ENCODE measurements at regions not wholly inside any gene's neighbourhood (a gene's known extent, or its start where the extent isn't known, plus 50 kb on each side); places are given as distances from the start of the nearest gene placed in this dataset.

DNA sequence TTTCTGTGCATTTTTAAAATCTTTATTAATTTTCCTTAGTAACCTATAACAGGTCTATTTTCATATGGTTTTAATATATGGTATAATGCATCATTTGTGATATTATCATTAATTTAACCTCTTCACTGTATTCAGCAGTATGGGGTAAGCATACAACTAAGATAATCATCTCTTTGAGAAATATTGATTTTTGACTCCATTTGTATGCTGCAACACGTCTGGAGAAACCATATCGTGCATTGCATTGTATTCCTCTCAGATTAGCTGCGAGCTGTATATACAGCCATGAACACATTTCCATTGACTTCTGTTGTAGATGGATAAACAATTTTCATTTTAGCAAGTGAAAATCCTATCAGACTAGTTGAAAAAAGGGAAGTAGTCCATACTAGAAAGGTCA lies 2275.8 kb upstream of the PCDH20 start:
- TF ChIP-seq, protein P1, sequence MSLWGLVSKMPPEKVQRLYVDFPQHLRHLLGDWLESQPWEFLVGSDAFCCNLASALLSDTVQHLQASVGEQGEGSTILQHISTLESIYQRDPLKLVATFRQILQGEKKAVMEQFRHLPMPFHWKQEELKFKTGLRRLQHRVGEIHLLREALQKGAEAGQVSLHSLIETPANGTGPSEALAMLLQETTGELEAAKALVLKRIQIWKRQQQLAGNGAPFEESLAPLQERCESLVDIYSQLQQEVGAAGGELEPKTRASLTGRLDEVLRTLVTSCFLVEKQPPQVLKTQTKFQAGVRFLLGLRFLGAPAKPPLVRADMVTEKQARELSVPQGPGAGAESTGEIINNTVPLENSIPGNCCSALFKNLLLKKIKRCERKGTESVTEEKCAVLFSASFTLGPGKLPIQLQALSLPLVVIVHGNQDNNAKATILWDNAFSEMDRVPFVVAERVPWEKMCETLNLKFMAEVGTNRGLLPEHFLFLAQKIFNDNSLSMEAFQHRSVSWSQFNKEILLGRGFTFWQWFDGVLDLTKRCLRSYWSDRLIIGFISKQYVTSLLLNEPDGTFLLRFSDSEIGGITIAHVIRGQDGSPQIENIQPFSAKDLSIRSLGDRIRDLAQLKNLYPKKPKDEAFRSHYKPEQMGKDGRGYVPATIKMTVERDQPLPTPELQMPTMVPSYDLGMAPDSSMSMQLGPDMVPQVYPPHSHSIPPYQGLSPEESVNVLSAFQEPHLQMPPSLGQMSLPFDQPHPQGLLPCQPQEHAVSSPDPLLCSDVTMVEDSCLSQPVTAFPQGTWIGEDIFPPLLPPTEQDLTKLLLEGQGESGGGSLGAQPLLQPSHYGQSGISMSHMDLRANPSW (CRISPR knock-in tag; conservative IDR thresholded peaks at IDR 0.05; ENCODE audit: low read depth) = no peak
- TF ChIP-seq ZNF219 (CRISPR knock-in tag; IDR thresholded peaks at IDR 0.05; ENCODE audit: borderline replicate concordance) (no peak), NR3C1 (CRISPR knock-in tag; conservative IDR thresholded peaks at IDR 0.05; ENCODE audit: low read depth) (no peak), KAT7 (CRISPR knock-in tag; IDR thresholded peaks at IDR 0.05; ENCODE audit: borderline replicate concordance) (no peak), ZNF396 (CRISPR knock-in tag; IDR thresholded peaks at IDR 0.05; ENCODE audit: borderline replicate concordance) (no peak), RORB (CRISPR knock-in tag; IDR thresholded peaks at IDR 0.05) (no peak), TEAD4 (CRISPR knock-in tag; IDR thresholded peaks at IDR 0.05) (no peak), CREM (CRISPR knock-in tag; IDR thresholded peaks at IDR 0.05) (no peak), ETV6 (CRISPR knock-in tag; IDR thresholded peaks at IDR 0.05) (no peak), JAZF1 (CRISPR knock-in tag; IDR thresholded peaks at IDR 0.05) (no peak), NFE2L1 (CRISPR knock-in tag; IDR thresholded peaks at IDR 0.05) (no peak), SMAD3 (CRISPR knock-in tag; IDR thresholded peaks at IDR 0.05; ENCODE audit: borderline replicate concordance) (no peak), FOXJ3 (CRISPR knock-in tag; IDR thresholded peaks at IDR 0.05; ENCODE audit: borderline replicate concordance) (no peak), IRF2 (CRISPR knock-in tag; IDR thresholded peaks at IDR 0.05; ENCODE audit: borderline replicate concordance, low read depth) (no peak), ZNF232 (CRISPR knock-in tag; IDR thresholded peaks at IDR 0.05) (no peak)
- TF ChIP-seq, protein P2, sequence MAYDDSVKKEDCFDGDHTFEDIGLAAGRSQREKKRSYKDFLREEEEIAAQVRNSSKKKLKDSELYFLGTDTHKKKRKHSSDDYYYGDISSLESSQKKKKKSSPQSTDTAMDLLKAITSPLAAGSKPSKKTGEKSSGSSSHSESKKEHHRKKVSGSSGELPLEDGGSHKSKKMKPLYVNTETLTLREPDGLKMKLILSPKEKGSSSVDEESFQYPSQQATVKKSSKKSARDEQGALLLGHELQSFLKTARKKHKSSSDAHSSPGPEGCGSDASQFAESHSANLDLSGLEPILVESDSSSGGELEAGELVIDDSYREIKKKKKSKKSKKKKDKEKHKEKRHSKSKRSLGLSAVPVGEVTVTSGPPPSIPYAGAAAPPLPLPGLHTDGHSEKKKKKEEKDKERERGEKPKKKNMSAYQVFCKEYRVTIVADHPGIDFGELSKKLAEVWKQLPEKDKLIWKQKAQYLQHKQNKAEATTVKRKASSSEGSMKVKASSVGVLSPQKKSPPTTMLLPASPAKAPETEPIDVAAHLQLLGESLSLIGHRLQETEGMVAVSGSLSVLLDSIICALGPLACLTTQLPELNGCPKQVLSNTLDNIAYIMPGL (CRISPR knock-in tag; IDR thresholded peaks at IDR 0.05) = no peak
- TF ChIP-seq, protein P3, sequence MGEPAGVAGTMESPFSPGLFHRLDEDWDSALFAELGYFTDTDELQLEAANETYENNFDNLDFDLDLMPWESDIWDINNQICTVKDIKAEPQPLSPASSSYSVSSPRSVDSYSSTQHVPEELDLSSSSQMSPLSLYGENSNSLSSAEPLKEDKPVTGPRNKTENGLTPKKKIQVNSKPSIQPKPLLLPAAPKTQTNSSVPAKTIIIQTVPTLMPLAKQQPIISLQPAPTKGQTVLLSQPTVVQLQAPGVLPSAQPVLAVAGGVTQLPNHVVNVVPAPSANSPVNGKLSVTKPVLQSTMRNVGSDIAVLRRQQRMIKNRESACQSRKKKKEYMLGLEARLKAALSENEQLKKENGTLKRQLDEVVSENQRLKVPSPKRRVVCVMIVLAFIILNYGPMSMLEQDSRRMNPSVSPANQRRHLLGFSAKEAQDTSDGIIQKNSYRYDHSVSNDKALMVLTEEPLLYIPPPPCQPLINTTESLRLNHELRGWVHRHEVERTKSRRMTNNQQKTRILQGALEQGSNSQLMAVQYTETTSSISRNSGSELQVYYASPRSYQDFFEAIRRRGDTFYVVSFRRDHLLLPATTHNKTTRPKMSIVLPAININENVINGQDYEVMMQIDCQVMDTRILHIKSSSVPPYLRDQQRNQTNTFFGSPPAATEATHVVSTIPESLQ (CRISPR knock-in tag; IDR thresholded peaks at IDR 0.05) = no peak
- TF ChIP-seq, protein P4, sequence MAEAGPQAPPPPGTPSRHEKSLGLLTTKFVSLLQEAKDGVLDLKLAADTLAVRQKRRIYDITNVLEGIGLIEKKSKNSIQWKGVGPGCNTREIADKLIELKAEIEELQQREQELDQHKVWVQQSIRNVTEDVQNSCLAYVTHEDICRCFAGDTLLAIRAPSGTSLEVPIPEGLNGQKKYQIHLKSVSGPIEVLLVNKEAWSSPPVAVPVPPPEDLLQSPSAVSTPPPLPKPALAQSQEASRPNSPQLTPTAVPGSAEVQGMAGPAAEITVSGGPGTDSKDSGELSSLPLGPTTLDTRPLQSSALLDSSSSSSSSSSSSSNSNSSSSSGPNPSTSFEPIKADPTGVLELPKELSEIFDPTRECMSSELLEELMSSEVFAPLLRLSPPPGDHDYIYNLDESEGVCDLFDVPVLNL (CRISPR knock-in tag; IDR thresholded peaks at IDR 0.05; ENCODE audit: borderline replicate concordance, low read depth) = no peak
- no peak for DNase-seq (ENCODE audit: low spot score)
- Mint-ChIP-seq H3K4me1 (no peaks in the 10 kb centered on the region), H3K27ac (no peak overlapping the region), H3K9me3 (peaks cover 26% of the 10 kb centered on the region), H3K27me3 (ENCODE audit: low read depth) (no peaks in the 10 kb centered on the region), H3K36me3 (peaks cover 17% of the 10 kb centered on the region), H3K4me3 (no peak overlapping the region)
- ChIA-PET POLR2A (no interaction called here), CTCF (no interaction called here)
- ATAC-seq = no peak

DNA sequence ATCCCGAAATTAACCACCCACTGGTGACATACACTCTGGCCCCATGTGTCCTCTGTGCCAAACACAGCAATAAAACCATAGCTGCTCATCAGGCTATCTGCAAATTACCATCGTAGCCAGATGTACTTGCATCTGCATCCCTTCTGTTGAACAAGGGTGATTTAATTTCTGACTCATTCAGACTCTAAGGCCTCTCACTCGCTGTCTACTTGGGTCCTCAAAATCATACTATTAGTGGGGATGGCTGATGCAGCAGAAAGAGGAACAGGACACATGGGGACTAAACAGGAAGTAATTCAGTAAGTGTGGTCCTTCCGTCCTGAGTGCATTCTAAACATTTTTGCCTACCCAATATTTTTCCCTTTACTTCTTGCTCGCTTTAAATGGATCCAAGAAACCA lies 2275.0 kb upstream of the PCDH20 start:
- ATAC-seq = no peak
- H3K27ac Mint-ChIP-seq = no peak overlapping the region
- H3K27me3 Mint-ChIP-seq (ENCODE audit: low read depth) = no peaks in the 10 kb centered on the region
- no peaks in the 10 kb centered on the region for H3K4me1 Mint-ChIP-seq
- no peak for DNase-seq (ENCODE audit: low spot score)
- CTCF ChIA-PET = no interaction called here
- POLR2A ChIA-PET = no interaction called here
- no peak overlapping the region for H3K4me3 Mint-ChIP-seq
- peaks cover 17% of the 10 kb centered on the region for H3K36me3 Mint-ChIP-seq
- H3K9me3 Mint-ChIP-seq = peaks cover 26% of the 10 kb centered on the region
- TF ChIP-seq FOXK1 (CRISPR knock-in tag; IDR thresholded peaks at IDR 0.05) (no peak), IRF2 (CRISPR knock-in tag; IDR thresholded peaks at IDR 0.05; ENCODE audit: borderline replicate concordance, low read depth) (no peak), GRHL2 (CRISPR knock-in tag; IDR thresholded peaks at IDR 0.05; ENCODE audit: insufficient replicate concordance, severe bottlenecking) (no peak)
- TF ChIP-seq, protein P5, sequence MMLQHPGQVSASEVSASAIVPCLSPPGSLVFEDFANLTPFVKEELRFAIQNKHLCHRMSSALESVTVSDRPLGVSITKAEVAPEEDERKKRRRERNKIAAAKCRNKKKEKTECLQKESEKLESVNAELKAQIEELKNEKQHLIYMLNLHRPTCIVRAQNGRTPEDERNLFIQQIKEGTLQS (CRISPR knock-in tag; conservative IDR thresholded peaks at IDR 0.05) = no peak
- TF ChIP-seq, protein P3 (CRISPR knock-in tag; IDR thresholded peaks at IDR 0.05) = no peak
- TF ChIP-seq, protein P6, sequence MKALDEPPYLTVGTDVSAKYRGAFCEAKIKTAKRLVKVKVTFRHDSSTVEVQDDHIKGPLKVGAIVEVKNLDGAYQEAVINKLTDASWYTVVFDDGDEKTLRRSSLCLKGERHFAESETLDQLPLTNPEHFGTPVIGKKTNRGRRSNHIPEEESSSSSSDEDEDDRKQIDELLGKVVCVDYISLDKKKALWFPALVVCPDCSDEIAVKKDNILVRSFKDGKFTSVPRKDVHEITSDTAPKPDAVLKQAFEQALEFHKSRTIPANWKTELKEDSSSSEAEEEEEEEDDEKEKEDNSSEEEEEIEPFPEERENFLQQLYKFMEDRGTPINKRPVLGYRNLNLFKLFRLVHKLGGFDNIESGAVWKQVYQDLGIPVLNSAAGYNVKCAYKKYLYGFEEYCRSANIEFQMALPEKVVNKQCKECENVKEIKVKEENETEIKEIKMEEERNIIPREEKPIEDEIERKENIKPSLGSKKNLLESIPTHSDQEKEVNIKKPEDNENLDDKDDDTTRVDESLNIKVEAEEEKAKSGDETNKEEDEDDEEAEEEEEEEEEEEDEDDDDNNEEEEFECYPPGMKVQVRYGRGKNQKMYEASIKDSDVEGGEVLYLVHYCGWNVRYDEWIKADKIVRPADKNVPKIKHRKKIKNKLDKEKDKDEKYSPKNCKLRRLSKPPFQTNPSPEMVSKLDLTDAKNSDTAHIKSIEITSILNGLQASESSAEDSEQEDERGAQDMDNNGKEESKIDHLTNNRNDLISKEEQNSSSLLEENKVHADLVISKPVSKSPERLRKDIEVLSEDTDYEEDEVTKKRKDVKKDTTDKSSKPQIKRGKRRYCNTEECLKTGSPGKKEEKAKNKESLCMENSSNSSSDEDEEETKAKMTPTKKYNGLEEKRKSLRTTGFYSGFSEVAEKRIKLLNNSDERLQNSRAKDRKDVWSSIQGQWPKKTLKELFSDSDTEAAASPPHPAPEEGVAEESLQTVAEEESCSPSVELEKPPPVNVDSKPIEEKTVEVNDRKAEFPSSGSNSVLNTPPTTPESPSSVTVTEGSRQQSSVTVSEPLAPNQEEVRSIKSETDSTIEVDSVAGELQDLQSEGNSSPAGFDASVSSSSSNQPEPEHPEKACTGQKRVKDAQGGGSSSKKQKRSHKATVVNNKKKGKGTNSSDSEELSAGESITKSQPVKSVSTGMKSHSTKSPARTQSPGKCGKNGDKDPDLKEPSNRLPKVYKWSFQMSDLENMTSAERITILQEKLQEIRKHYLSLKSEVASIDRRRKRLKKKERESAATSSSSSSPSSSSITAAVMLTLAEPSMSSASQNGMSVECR (CRISPR knock-in tag; IDR thresholded peaks at IDR 0.05; ENCODE audit: borderline replicate concordance) = no peak
